ENCODE measurements at regions not wholly inside any gene's neighbourhood (a gene's known extent, or its start where the extent isn't known, plus 50 kb on each side); places are given as distances from the start of the nearest gene placed in this dataset.

GRCh38 chr13:103403814-103404213, 337.6 kb upstream of the SLC10A2 start:
- no peak for DNase-seq

GRCh38 chr13:103403148-103403740, 337.0 kb upstream of the SLC10A2 start:
- no peak for DNase-seq

DNA sequence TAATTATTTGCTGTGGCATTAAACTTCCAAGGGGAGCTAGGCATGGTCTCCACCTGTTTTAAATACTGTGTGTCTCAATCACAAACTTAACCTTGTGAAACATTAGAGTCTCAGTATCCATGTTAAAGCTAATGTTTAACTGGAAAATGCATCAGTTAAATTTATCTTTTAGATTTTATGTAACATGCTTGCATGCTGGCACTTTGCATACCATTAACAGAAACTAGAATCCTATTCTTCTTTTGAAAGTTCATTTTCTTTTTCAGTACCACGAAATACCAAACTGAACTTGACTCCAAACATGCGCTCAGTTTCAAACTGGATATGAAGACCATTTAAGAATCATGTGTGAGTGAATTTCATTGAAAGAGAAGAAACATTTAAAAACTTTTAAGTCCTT, 328.9 kb upstream of the SLC10A2 start:
- DNase-seq, result no peak

DNA sequence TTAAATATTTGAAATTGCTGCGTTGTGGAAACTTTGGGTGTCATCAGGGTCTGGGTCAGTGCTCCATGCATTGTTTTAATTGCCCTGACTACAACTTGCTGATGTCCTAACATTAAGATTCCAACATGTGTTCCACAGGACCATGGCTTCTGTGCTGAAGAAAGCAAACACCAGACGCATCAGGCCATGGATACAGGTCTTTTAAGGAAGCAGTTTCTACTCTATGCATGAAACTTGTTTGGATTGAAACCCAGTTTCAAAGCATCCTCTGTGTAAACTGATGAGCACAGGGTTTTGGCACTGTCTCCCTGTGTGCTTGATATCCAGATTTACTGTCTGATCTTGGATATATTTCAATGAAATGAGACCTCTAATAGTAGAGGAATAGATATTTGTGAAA, 328.4 kb upstream of the SLC10A2 start:
- DNase-seq, result no peak

- no peak for DNase-seq
These were observed 325.7 kb upstream of the SLC10A2 start for GRCh38 chr13:103391936-103392335.

GRCh38 chr13:103388839-103389238, 322.6 kb upstream of the SLC10A2 start:
- no peak for DNase-seq

- peak; percentile 29 for DNase-seq
These were observed 320.1 kb upstream of the SLC10A2 start for GRCh38 chr13:103386341-103386740.

DNA sequence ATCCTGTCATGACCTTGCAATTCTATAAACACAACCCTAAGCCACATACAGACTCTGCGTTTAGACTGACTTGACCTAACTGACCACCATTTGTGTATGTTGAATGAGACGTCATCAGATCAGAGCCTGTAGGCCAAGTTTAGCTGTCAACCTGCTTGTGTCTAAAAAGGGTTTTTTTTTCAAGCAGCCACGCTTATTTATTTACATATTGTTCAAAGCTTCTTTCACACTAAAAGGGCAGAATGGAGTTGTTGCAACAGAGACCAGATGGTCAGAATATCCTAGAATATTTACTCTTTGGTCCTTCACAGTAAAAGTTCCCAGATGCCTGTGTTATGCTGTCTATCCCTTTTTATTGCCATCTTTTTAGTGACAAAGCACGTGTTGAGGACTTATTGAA, 307.7 kb upstream of the SLC10A2 start:
- DNase-seq, result no peak

GRCh38 chr13:103371271-103371670, 305.1 kb upstream of the SLC10A2 start:
- DNase-seq, result peak; percentile 80

- DNase-seq, result no peak
These were observed 304.6 kb upstream of the SLC10A2 start for GRCh38 chr13:103370790-103371189.

DNA sequence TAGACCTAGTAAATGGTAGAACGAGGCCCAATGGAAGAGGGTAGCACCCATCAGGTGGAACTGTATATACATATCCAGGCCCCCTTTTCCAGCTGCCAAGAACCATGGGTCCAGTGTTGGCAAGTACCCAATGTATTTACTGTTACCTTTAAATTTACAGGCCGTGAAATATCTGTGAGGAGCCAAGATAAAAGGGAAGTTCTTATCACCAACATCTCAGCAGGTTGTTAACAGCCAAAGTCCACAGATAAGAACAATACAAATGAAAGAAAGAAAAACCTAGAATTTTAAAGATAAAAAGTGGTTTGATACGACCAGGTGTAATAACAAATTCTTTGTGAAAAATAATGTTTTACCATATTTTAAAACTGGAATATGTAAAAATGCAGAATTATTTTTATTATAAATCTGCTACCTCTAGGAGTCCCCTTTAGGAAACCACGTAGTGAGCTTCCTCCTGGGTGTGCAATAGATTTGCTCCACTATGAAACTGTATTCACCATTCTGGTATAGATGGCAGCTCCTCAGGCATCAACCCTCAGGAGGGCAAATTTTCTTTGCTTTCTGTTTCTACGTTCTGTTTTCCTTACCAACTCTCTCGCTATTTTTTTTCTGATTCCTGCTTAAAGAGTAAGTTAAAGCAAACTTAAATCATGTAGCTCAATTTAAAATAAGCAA, 292.2 kb upstream of the SLC10A2 start:
- no peak for DNase-seq

DNA sequence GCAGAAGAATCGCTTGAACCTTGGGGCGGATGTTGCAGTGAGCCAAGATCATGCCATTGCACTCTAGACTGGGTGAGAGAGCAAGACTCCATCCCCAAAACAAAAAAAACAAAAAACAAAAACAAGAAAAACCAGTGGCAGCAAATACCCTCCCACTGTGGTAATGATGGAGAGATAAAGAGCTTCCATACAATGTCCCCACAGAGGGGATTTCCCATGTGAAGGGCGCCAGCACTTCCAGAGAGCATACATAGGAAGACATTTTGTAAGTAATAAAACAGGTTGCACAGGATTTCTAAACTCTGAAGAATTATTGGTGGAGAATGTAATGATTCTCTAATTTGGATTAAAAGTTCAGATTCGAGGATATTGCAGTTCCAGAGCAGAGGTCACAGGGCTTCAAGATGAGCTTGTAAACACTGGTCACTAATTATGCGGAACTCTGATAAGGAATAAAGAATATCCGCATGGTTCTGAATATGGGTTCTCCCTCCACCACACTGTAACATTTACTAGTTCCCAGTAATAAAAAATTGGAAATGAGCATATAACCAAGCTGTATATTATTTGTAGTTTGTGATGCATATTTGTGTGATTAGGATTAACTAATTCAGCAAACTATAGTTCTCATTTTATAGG, 290.1 kb upstream of the SLC10A2 start:
- no peak for DNase-seq

GRCh38 chr13:103354171-103354570, 288.0 kb upstream of the SLC10A2 start:
- DNase-seq, result peak; percentile 82

GRCh38 chr13:103351035-103351828, 285.0 kb upstream of the SLC10A2 start:
- DNase-seq, result peak; percentile 78

DNA sequence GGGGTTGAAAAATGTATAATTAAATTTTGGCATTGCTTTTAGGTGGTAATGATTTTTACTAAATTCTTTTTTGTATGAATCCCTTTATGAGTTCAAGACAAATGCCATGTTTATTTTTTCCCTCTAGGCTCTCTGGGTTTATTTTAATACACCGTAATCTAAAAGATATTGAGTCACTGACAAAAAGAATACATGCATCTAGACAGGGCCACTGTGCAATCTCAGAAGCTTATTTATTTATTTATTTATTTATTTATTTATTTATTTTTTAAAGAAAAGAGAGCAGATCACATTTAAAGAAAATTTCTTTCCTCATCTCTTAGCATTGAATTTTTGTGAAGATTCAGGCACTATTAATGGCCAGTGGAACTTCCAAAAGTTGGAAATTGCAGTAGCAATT, 283.9 kb upstream of the SLC10A2 start:
- DNase-seq, result no peak

- no peak for DNase-seq
These were observed 283.2 kb upstream of the SLC10A2 start for GRCh38 chr13:103349211-103349980.

GRCh38 chr13:103335241-103335640, 269.0 kb upstream of the SLC10A2 start:
- no peak for DNase-seq

DNA sequence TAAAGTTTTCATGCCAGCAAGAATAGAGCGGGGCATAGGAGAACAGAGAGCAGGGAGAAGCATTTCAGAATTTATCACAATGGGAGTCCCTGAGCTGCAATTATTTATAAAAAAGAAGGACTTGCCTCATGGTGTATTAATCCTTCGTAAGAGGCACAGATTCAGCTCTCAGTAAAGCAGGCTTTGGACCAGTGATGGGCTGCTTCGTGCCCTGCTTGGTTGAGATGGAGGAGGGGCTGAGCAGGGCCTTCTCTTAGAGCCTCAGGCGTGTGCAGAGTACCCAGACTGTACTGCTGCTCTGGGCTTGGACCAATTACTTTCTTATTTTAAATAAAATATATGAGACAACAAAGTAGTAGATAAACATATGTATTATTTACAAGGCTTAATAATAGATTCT, 265.7 kb upstream of the SLC10A2 start:
- no peak for DNase-seq

DNA sequence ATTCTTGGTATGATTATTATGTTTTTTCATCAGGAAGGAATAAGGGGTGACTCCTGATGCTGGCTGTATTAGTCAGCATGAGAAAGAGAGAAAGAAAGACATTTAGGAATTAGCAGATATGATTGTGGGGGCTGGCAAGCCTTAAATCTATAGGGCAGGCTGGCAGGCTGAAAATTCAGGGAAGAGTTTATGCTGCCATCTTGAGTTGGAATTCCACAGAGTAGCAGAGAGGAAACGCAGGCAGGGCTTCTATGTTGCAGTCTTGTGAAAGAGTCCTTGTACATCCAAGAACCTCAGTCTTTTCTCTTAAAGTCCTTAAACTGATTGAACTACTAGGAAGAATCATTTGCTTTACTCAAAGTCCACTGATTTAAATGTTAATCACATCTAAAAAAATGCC, 262.7 kb upstream of the SLC10A2 start:
- DNase-seq, result no peak

GRCh38 chr13:103326326-103326725, 260.1 kb upstream of the SLC10A2 start:
- no peak for DNase-seq

DNA sequence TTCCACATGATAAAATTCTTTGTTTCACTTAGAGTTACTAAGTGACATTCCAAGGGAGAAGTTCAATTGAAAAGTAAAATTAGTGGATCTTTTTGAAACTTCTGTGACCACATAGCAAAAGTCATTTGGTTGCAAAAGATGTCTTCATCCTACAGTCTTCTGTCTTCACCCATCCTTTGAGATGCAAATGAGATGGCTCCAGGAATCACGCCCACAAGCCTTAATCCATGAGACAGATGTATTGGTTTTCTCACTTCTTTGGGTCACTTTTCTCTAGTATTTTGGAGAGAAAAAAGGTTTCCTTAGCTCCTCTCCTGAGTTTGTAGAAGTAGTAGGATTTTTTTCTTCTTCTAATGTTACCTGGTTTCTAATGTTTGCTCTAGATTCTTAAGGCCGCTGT, 259.5 kb upstream of the SLC10A2 start:
- DNase-seq, result no peak

DNA sequence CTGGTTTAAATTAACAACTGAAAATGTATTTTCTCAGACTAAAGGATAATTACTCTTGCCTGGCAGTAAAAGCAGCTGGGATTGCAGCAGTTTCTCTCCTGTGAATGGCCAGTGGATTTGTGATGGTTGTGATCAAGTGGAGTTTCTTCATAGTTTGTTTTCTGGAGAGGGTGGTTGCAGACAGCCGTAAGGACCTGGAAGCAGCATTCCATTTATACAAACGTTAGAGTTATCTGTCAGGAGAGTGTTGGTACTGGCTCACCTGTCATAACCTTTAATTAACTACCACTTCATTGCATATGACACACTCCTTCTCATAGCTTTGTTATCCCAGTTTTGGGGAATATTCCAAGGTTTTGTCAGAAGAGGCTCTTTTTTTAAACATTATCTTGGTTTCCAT, 258.4 kb upstream of the SLC10A2 start:
- DNase-seq, result no peak

DNA sequence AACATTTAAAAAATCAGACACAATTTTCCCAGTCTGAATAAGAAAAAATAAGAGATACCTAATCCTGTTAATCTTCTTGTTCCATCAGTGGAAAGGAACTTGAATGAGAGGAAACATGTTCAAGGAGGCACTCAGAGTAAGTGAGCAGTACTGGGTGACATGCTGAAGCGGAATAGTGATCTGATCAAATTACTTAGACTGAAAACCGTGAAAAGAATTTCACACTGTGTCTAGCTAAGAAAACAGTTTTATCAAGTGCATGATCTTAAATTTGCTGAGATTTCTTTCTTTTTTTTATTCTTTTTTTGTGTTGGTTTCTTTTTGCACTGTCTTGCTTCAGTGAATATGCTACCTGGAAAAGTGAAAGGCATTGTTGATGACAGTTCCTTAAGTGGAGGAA, 249.5 kb upstream of the SLC10A2 start:
- no peak for DNase-seq

Data from fibroblast of skin of right quadriceps (primary cell).